ENCODE measurements at regions not wholly inside any gene's neighbourhood (a gene's known extent, or its start where the extent isn't known, plus 50 kb on each side); places are given as distances from the start of the nearest gene placed in this dataset.

DNA sequence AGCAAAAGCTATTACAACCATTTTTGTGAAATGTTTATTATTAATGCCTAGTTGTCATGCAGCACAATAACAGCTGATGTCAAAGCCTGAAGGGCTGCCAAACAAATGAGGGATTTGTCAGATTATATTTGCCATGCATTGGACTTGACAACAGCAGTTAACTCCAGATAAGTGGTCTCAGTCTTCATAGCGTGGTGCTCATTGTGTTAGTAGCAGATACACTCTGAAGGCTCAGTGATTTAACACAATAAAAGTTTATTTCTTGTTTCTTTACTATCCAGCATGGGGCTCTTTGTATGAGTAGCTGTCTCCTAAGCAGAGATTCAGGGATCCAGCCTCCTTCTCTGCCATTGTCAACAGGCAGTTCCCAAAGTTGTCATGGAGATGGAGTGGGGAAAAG is 76.0 kb upstream of the PTGFRN start:
- POLR2A ChIA-PET, result no interaction called here

DNA sequence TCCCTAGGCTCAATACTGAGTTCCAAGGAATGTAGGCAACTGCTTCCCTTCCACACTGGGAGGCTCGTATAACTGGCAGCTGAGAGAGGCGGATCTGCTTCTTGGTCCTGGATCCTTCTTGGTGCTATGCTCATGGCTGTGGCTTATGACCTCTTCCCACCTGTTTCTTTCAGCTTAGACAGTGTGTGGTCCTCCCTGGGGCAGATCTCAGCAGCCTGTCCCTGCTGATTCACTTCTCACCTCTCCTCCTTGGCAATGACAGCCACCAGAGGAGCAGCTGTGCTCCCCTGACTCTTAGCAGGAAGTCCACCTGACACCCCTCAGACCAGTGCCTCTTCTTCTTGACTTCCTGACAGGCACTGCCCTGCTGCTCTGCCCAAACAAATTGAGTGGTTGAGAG is 75.1 kb upstream of the PTGFRN start:
- no TSS peak for BruUV-seq (replicated peaks)
- H3K4me1 ChIP-seq (ENCODE audit: control insufficient read depth, insufficient read depth, low read length), result no peaks in the 10 kb centered on the region
- no peak overlapping the region for H3K27ac ChIP-seq (ENCODE audit: low read length)
- CTCF ChIA-PET, result no interaction called here
- no peaks in the 10 kb centered on the region for H3K9me3 ChIP-seq (ENCODE audit: control insufficient read depth, insufficient read depth, low read depth, low read length)
- H3K4me3 ChIP-seq (ENCODE audit: low read depth in 2 of 2, low read length in 2 of 2), result no peak overlapping the region
- in situ Hi-C loops (cut with HindIII; ENCODE audit: low pct_unique_long_range_greater_than_20kb, low sequenced_read_pairs) (no loop called here), intact Hi-C loops (cut with micrococcal nuclease; ENCODE audit: unreplicated experiment) (no loop called here)
- no peak for ATAC-seq
- POLR2A ChIA-PET, result no interaction called here
- H3K36me3 ChIP-seq (ENCODE audit: control insufficient read depth, insufficient read depth, low read length), result no peaks in the 10 kb centered on the region
- DNase-seq (ENCODE audit: low read depth, low spot score), result no peak
- no peaks in the 10 kb centered on the region for H3K27me3 ChIP-seq (ENCODE audit: control insufficient read depth, insufficient read depth, low read length)
- TF ChIP-seq SIN3A (IDR thresholded peaks at IDR 0.05; ENCODE audit: borderline replicate concordance, insufficient read depth, low read depth, low read length) (no peak), POLR2AphosphoS5 (IDR thresholded peaks at IDR 0.05; ENCODE audit: low read depth, low read length) (no peak), TCF7L2 (IDR thresholded peaks at IDR 0.05; ENCODE audit: low read depth, low read length) (no peak)
- TF ChIP-seq, protein P1, sequence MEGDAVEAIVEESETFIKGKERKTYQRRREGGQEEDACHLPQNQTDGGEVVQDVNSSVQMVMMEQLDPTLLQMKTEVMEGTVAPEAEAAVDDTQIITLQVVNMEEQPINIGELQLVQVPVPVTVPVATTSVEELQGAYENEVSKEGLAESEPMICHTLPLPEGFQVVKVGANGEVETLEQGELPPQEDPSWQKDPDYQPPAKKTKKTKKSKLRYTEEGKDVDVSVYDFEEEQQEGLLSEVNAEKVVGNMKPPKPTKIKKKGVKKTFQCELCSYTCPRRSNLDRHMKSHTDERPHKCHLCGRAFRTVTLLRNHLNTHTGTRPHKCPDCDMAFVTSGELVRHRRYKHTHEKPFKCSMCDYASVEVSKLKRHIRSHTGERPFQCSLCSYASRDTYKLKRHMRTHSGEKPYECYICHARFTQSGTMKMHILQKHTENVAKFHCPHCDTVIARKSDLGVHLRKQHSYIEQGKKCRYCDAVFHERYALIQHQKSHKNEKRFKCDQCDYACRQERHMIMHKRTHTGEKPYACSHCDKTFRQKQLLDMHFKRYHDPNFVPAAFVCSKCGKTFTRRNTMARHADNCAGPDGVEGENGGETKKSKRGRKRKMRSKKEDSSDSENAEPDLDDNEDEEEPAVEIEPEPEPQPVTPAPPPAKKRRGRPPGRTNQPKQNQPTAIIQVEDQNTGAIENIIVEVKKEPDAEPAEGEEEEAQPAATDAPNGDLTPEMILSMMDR (IDR thresholded peaks at IDR 0.05), result no peak
- TF ChIP-seq, protein P2, sequence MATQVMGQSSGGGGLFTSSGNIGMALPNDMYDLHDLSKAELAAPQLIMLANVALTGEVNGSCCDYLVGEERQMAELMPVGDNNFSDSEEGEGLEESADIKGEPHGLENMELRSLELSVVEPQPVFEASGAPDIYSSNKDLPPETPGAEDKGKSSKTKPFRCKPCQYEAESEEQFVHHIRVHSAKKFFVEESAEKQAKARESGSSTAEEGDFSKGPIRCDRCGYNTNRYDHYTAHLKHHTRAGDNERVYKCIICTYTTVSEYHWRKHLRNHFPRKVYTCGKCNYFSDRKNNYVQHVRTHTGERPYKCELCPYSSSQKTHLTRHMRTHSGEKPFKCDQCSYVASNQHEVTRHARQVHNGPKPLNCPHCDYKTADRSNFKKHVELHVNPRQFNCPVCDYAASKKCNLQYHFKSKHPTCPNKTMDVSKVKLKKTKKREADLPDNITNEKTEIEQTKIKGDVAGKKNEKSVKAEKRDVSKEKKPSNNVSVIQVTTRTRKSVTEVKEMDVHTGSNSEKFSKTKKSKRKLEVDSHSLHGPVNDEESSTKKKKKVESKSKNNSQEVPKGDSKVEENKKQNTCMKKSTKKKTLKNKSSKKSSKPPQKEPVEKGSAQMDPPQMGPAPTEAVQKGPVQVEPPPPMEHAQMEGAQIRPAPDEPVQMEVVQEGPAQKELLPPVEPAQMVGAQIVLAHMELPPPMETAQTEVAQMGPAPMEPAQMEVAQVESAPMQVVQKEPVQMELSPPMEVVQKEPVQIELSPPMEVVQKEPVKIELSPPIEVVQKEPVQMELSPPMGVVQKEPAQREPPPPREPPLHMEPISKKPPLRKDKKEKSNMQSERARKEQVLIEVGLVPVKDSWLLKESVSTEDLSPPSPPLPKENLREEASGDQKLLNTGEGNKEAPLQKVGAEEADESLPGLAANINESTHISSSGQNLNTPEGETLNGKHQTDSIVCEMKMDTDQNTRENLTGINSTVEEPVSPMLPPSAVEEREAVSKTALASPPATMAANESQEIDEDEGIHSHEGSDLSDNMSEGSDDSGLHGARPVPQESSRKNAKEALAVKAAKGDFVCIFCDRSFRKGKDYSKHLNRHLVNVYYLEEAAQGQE (IDR thresholded peaks at IDR 0.05; ENCODE audit: insufficient read depth in 1 of 2, low read depth in 2 of 2, low read length in 1 of 2), result no peak

More for the DNA sequence above, 76.0 kb upstream of the PTGFRN start:
- TF ChIP-seq, protein P2 (IDR thresholded peaks at IDR 0.05; ENCODE audit: insufficient read depth in 1 of 2, low read depth in 2 of 2, low read length in 1 of 2), result no peak
- TF ChIP-seq, protein P1 (IDR thresholded peaks at IDR 0.05), result no peak
- TF ChIP-seq POLR2AphosphoS5 (IDR thresholded peaks at IDR 0.05; ENCODE audit: low read depth, low read length), result no peak
- TF ChIP-seq TCF7L2 (IDR thresholded peaks at IDR 0.05; ENCODE audit: low read depth, low read length), result no peak
- TF ChIP-seq SIN3A (IDR thresholded peaks at IDR 0.05; ENCODE audit: borderline replicate concordance, insufficient read depth, low read depth, low read length), result no peak
- H3K9me3 ChIP-seq (ENCODE audit: control insufficient read depth, insufficient read depth, low read depth, low read length), result no peaks in the 10 kb centered on the region
- intact Hi-C loops (cut with micrococcal nuclease; ENCODE audit: unreplicated experiment) (no loop called here), in situ Hi-C loops (cut with HindIII; ENCODE audit: low pct_unique_long_range_greater_than_20kb, low sequenced_read_pairs) (no loop called here)
- ATAC-seq (no peak), DNase-seq (ENCODE audit: low read depth, low spot score) (no peak)
- CTCF ChIA-PET, result no interaction called here
- H3K27ac ChIP-seq (ENCODE audit: low read length), result no peak overlapping the region
- no peaks in the 10 kb centered on the region for H3K36me3 ChIP-seq (ENCODE audit: control insufficient read depth, insufficient read depth, low read length)
- H3K4me3 ChIP-seq (ENCODE audit: low read depth in 2 of 2, low read length in 2 of 2), result no peak overlapping the region
- BruUV-seq (replicated peaks), result no TSS peak
- no peaks in the 10 kb centered on the region for H3K4me1 ChIP-seq (ENCODE audit: control insufficient read depth, insufficient read depth, low read length)
- H3K27me3 ChIP-seq (ENCODE audit: control insufficient read depth, insufficient read depth, low read length), result no peaks in the 10 kb centered on the region

Data from Panc1 (cell line).